ENCODE measurements at regions not wholly inside any gene's neighbourhood (a gene's known extent, or its start where the extent isn't known, plus 50 kb on each side); places are given as distances from the start of the nearest gene placed in this dataset.
"Not testable (repeated sequence)": the region's sequence is repeated elsewhere in the genome, so short reads cannot be mapped to it uniquely, and the experiment has no call there.

DNA sequence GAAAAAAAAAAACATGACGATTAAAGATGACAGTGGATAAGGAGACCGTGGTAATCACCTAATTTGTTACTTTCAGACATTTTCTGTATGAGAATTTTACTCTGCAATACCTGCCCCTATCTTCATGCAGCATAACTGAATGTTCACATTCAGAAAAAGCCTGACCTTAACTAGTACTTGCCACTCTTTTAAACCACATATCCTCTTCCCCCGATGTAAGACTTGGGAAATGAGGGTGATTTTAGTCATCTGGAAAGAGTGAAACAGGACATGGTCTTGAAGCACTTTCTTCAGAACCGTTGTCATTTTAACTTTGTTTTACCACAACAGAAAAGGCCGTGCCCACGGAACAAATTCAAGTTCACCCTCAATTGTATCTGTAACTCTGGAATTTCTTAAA is 318.5 kb downstream of the BCL2L11 start:
- not testable (repeated sequence) for TF ChIP-seq CTCF, EZH2phosphoT487 (IDR thresholded peaks at IDR 0.05)

All from neural progenitor cell (in vitro differentiated cells).